ENCODE measurements at regions not wholly inside any gene's neighbourhood (a gene's known extent, or its start where the extent isn't known, plus 50 kb on each side); places are given as distances from the start of the nearest gene placed in this dataset.

DNA sequence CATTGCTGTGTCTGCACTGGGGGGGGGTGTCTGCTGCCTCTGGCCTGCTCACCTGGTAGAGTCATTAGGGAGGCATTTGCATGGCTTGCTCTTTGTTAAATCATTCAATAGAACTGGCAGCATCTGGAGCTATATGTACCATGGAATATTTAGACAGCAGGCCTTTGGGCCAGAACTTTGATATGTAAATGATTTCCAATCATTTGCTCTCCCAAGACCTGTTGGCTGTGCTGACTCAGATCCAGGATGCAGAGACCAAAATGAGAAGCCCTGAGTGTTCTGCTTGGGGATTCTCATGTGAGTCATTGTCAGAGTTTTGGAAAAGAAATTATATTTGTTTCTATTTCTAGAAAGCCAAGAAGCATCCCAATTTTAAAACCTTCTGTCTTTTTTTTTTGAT is 257.6 kb upstream of the IGFBP3 start:
- TF ChIP-seq POLR2A (IDR thresholded peaks at IDR 0.05), result no peak
- TF ChIP-seq, protein P1, sequence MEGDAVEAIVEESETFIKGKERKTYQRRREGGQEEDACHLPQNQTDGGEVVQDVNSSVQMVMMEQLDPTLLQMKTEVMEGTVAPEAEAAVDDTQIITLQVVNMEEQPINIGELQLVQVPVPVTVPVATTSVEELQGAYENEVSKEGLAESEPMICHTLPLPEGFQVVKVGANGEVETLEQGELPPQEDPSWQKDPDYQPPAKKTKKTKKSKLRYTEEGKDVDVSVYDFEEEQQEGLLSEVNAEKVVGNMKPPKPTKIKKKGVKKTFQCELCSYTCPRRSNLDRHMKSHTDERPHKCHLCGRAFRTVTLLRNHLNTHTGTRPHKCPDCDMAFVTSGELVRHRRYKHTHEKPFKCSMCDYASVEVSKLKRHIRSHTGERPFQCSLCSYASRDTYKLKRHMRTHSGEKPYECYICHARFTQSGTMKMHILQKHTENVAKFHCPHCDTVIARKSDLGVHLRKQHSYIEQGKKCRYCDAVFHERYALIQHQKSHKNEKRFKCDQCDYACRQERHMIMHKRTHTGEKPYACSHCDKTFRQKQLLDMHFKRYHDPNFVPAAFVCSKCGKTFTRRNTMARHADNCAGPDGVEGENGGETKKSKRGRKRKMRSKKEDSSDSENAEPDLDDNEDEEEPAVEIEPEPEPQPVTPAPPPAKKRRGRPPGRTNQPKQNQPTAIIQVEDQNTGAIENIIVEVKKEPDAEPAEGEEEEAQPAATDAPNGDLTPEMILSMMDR (IDR thresholded peaks at IDR 0.05), result no peak
- no peak for TF ChIP-seq EP300 (IDR thresholded peaks at IDR 0.05)
